BE2C (cell line): ENCODE measurements at regions not wholly inside any gene's neighbourhood (a gene's known extent, or its start where the extent isn't known, plus 50 kb on each side); places are given as distances from the start of the nearest gene placed in this dataset.
"Not testable (repeated sequence)": the region's sequence is repeated elsewhere in the genome, so short reads cannot be mapped to it uniquely, and the experiment has no call there.

ENCODE experiments used
- DNase-seq: peaks from one replicate; pipeline ENCODE4 v3.0.0-alpha.2; 2020
- H3K27me3 ChIP-seq: fragments of 250-450 bp; sonication (Bioruptor Pico); 2 replicates; pipeline ENCODE4 v1.5.1; 2020; ENCODE audit warnings: mild to moderate bottlenecking
- H3K36me3 ChIP-seq: fragments of 250-450 bp; sonication (Bioruptor Pico); 2 replicates; pipeline ENCODE4 v1.5.1; 2020; ENCODE audit warnings: mild to moderate bottlenecking
- H3K4me1 ChIP-seq: fragments of 250-450 bp; sonication (Bioruptor Pico); 2 replicates; pipeline ENCODE4 v1.5.1; 2020
- H3K4me3 ChIP-seq: 2 replicates; pipeline ENCODE4 v1.5.1; 2011; ENCODE audit warnings: low read depth, low read length
- H3K9me3 ChIP-seq: fragments of 250-450 bp; sonication (Bioruptor Pico); 2 replicates; pipeline ENCODE4 v1.5.1; 2020
- TF ChIP-seq, protein P1 (sequence below): IDR thresholded peaks from 2 replicates; pipeline ENCODE4 v1.5.1; 2012; ENCODE audit warnings: mild to moderate bottlenecking, low read depth, low read length

DNA sequence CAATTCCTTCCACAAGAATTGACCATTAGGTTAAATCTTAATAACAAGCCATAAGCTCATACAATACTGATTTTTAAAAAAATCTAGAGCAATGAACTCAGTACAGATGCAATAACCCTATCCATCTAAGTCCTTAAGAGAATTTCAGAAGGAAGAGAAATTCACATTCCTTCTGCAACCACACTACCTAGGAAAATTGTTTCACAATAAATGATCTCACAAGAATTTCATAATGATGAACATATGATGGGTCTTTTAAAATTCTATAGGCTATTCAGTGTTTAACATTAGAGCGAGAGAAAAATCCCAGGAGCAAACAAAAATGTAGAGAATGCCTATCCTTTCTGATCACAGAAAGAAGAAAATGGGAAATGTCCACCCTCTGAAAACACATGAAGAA is 70.0 kb upstream of the MAGI2 start:
- H3K4me1 ChIP-seq = peaks cover 3% of the 10 kb centered on the region; the same call in 1 of the 2 replicates
- no peak overlapping the region for H3K4me3 ChIP-seq
- H3K9me3 ChIP-seq = no peaks in the 10 kb centered on the region
- H3K36me3 ChIP-seq = no peaks in the 10 kb centered on the region
- no peaks in the 10 kb centered on the region for H3K27me3 ChIP-seq
- DNase-seq = no peak
- TF ChIP-seq, protein P1, sequence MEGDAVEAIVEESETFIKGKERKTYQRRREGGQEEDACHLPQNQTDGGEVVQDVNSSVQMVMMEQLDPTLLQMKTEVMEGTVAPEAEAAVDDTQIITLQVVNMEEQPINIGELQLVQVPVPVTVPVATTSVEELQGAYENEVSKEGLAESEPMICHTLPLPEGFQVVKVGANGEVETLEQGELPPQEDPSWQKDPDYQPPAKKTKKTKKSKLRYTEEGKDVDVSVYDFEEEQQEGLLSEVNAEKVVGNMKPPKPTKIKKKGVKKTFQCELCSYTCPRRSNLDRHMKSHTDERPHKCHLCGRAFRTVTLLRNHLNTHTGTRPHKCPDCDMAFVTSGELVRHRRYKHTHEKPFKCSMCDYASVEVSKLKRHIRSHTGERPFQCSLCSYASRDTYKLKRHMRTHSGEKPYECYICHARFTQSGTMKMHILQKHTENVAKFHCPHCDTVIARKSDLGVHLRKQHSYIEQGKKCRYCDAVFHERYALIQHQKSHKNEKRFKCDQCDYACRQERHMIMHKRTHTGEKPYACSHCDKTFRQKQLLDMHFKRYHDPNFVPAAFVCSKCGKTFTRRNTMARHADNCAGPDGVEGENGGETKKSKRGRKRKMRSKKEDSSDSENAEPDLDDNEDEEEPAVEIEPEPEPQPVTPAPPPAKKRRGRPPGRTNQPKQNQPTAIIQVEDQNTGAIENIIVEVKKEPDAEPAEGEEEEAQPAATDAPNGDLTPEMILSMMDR = no peak

DNA sequence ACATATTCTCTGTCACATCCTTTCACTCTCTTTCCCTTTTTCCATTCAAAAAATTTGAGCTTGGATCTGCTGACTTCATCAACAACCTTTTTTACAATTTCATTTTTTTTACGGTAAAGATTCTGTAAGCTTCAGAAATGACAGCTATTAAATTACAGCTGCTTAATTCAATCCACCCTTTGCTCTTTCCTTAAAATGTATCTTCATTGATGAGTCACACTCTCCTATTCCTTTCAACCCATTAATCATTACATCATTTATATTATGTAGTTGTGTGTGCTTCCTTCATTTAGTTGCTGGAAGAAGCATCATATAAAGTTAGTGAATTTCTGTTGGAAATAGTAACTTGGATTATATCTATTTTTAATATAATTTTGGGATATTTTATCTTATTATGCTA is 67.1 kb upstream of the MAGI2 start:
- no peaks in the 10 kb centered on the region for H3K9me3 ChIP-seq
- no peak overlapping the region for H3K4me3 ChIP-seq
- DNase-seq = no peak
- H3K27me3 ChIP-seq = no peaks in the 10 kb centered on the region
- no peaks in the 10 kb centered on the region for H3K36me3 ChIP-seq
- no peaks in the 10 kb centered on the region for H3K4me1 ChIP-seq
- TF ChIP-seq, protein P1 = no peak

DNA sequence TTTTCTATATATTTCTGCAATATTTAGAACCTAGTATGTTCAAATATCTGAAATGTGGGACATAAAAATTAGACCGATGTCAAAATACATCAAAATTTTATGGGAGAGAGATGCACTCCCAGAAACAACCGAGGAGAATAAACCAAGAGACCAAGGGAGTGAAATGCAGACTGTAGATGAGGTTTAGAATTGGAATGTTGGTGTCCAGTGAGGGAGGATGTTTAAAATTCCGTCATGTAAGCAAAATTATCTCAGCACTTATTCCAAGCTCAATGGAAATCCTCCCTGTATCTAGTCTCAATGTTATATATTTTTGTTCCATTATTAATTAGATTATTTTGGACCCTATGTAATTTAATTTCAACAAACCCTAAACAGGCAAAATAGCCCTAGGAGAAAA is 61.9 kb upstream of the MAGI2 start:
- H3K9me3 ChIP-seq = no peaks in the 10 kb centered on the region
- TF ChIP-seq, protein P1 = no peak
- no peak for DNase-seq

DNA sequence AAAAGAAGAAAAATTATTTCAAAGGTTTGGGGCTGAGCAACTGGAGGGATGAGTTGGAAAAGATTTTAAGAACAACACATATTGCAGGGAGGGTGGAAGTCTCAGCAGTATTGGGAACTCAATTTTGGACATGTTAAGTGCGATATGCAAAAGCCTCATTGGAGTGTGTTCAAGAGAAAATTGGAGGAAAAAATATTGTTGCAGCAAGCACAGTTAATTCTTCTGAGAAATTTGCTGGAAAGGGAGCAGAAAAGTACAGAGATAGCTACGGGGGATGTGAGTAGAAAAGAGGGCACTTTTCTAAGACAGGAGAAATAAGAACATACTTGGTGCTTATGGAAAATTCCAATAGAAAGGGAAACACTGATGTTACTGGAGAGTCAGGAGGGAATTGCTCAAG is 59.8 kb upstream of the MAGI2 start:
- TF ChIP-seq, protein P1 = no peak
- Histone ChIP-seq H3K36me3 (no peaks in the 10 kb centered on the region), H3K9me3 (no peaks in the 10 kb centered on the region), H3K27me3 (no peaks in the 10 kb centered on the region), H3K4me3 (no peak overlapping the region), H3K4me1 (no peaks in the 10 kb centered on the region)
- DNase-seq = no peak

More for the DNA sequence above, 61.9 kb upstream of the MAGI2 start:
- Histone ChIP-seq H3K36me3 (no peaks in the 10 kb centered on the region), H3K4me1 (no peaks in the 10 kb centered on the region), H3K4me3 (no peak overlapping the region), H3K27me3 (no peaks in the 10 kb centered on the region)

DNA sequence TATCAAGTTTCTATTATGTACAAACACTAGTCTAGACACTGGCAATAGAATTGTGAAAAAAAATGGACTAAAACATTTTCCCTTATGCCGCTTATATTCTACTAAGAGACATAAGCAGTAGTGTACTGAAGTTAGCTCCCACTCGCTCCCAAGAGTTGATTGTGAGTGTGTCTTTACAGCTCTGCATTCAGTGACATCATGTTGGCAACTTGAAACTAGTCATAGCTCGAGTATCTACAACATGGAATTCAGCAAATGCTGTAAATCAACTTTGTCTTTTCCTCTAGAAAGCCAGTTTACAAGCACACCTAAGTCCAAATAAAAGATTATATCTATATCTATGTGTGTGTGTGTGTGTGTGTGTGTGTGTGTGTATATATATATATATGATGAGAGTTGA is 58.8 kb upstream of the MAGI2 start:
- no peak for DNase-seq
- Histone ChIP-seq H3K36me3 (no peaks in the 10 kb centered on the region), H3K4me1 (no peaks in the 10 kb centered on the region), H3K4me3 (no peak overlapping the region), H3K27me3 (no peaks in the 10 kb centered on the region), H3K9me3 (no peaks in the 10 kb centered on the region)
- TF ChIP-seq, protein P1 = no peak

DNA sequence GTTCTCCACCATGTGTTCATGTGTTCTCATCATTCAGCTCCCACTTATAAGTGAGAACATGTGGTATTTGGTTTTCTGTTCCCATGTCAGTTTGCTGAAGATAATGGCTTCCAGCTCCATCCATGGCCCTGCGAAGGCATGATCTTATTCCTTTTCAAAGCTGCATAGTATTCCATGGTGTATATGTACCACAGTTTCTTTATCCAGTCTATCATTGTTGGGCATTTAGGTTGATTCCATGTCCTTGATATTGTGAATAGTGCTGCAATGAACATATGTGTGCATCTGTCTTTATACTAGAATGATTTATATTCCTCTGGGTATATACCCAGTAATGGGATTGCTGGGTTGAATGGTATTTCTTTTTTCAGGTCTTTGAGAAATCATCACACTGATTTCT is 57.6 kb upstream of the MAGI2 start:
- not testable (repeated sequence) for H3K4me1 ChIP-seq, H3K27me3 ChIP-seq, H3K36me3 ChIP-seq, H3K9me3 ChIP-seq, H3K4me3 ChIP-seq, DNase-seq

DNA sequence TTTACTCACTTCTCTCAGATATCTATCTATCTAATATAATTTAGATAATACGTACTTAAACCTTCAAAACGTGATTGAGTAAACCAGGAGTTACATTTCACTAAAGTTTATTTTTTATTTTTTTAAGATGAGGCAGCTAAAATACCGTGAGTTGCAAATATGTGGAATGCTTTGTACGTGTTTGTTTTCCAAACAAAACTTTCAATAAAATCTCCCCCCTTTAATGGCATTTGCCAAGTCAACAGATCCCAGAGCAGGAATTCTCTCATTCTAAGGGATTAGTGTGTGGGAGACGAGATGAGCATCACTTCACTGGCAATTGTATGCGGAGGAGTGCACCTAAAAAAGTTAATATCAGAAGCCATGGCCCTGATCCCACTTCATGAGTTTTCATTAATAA is 53.7 kb upstream of the MAGI2 start:
- Histone ChIP-seq H3K27me3 (no peaks in the 10 kb centered on the region), H3K4me3 (no peak overlapping the region), H3K4me1 (no peaks in the 10 kb centered on the region), H3K36me3 (no peaks in the 10 kb centered on the region), H3K9me3 (no peaks in the 10 kb centered on the region)
- no peak for DNase-seq
- TF ChIP-seq, protein P1 = no peak
